Vagina (tissue), 2 donors: ENCODE measurements at regions not wholly inside any gene's neighbourhood (a gene's known extent, or its start where the extent isn't known, plus 50 kb on each side); places are given as distances from the start of the nearest gene placed in this dataset.
"Not testable (repeated sequence)": the region's sequence is repeated elsewhere in the genome, so short reads cannot be mapped to it uniquely, and the experiment has no call there.

Source experiments
- POLR2A ChIP-seq, 2 donors: fragments of 450-650 bp; IDR thresholded peaks; one replicate each; pipeline ENCODE4 v1.6.1; 2017; ENCODE audit warnings: antibody characterized with exemption in 2 of 2, mild to moderate bottlenecking in 2 of 2, moderate library complexity in 2 of 2
- TF ChIP-seq, protein P1 (sequence below), 3 experiments: fragments of 450-650 bp in 2 of 3; fragments of 200-600 bp in 1 of 3; sonication (generic) in 1 of 3; IDR thresholded peaks; one replicate each; pipeline ENCODE4 v1.5.1; 2017 to 2019; ENCODE audit warnings: antibody characterized with exemption in 3 of 3, mild to moderate bottlenecking in 2 of 3, moderate library complexity in 2 of 3

DNA sequence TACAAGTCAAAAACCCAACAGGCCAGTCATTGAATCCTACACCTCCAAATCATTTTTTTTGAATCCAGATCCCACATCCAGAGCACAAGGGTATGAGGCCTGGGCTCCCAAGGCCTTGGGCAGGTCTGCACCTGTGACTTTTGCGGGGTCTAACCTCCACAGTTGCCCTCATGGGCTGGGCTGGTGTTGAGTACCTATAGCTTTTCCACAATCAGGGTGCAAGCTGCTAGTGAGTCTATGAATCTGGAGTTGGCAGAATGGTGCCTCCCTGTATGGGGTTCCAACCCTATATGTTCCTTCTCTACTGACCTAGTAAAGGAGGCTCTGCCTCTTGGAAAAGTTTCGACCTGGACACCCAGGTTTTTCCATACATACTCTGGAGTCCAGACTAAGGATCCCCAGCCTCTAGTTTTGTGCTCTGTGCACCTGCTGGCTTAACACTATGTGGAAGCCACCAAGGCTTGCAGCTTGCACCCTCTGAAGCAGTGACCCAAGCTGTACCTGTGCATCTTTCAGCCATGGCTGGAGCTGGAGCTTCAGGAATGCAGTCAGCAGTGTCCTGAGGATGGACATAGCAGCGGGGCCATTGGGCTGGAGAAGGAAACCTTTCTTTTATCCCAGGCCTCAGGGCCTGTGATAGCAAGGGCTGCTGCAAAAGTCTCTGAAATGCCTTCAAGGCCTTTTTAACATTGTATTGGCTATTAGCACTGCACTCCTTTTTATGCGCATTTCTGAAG, 233.6 kb downstream of the CWH43 start:
- not testable (repeated sequence) for TF ChIP-seq POLR2A (IDR thresholded peaks at IDR 0.05)
- TF ChIP-seq, protein P1, sequence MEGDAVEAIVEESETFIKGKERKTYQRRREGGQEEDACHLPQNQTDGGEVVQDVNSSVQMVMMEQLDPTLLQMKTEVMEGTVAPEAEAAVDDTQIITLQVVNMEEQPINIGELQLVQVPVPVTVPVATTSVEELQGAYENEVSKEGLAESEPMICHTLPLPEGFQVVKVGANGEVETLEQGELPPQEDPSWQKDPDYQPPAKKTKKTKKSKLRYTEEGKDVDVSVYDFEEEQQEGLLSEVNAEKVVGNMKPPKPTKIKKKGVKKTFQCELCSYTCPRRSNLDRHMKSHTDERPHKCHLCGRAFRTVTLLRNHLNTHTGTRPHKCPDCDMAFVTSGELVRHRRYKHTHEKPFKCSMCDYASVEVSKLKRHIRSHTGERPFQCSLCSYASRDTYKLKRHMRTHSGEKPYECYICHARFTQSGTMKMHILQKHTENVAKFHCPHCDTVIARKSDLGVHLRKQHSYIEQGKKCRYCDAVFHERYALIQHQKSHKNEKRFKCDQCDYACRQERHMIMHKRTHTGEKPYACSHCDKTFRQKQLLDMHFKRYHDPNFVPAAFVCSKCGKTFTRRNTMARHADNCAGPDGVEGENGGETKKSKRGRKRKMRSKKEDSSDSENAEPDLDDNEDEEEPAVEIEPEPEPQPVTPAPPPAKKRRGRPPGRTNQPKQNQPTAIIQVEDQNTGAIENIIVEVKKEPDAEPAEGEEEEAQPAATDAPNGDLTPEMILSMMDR (IDR thresholded peaks at IDR 0.05): not testable (repeated sequence)
